HepG2 (cell line): ENCODE measurements at regions not wholly inside any gene's neighbourhood (a gene's known extent, or its start where the extent isn't known, plus 50 kb on each side); places are given as distances from the start of the nearest gene placed in this dataset.

Experiments
- ATAC-seq: fragments of 200-7000 bp; cut with Tn5 transposase; 3 replicates; pipeline ENCODE4 v1.9.1; 2020; ENCODE audit warnings: mild to moderate bottlenecking, moderate library complexity
- BruUV-seq: library from RNA; stranded (reverse); fragments of 400-500 nt; replicated peaks from 2 replicates; lab custom pipeline; 2021; lab: Mats Ljungman, UMichigan
- CTCF ChIA-PET: fragments of 300-600 bp; formaldehyde crosslinking; extraction: SDS; loops from one replicate; lab custom pipeline; 2021; ENCODE audit warnings: low total read pairs, inconsistent platforms, low intra/inter-chr PET ratio; lab: Yijun Ruan, JAX
- POLR2A ChIA-PET: fragments of 350-600 bp; sonication (Branson Sonifier 250); formaldehyde crosslinking; loops from one replicate; lab custom pipeline; 2020; ENCODE audit warnings: antibody characterized with exemption, inconsistent platforms; lab: Yijun Ruan, JAX
- DNase-seq: peaks from one replicate; pipeline ENCODE4 v3.0.0-alpha.2; 2015; ENCODE audit warnings: low spot score
- FAIRE-seq: peaks from 3 replicates; lab custom pipeline; 2011; peaks lifted over from hg19 to GRCh38; lab: Jason Lieb, UNC
- H2AFZ ChIP-seq: one replicate; pipeline ENCODE4 v1.6.1; 2011; ENCODE audit warnings: low read length, inconsistent platforms
- H3K27ac ChIP-seq: fragments of 300-600 bp; 3 replicates; pipeline ENCODE4 v1.8.0; 2011; ENCODE audit warnings: mixed run types, mild to moderate bottlenecking, mixed read lengths, low read length, inconsistent platforms; ENCODE audit not compliant: insufficient read depth; ENCODE audit errors: extremely low read length
- H3K27me3 ChIP-seq, 2 experiments: fragments of 200-600 bp in 1 of 2; 2 replicates in 1 of 2; 3 replicates in 1 of 2; pipeline versions ENCODE4 v1.6.0 to v1.8.0; 2011; ENCODE audit warnings: low read length in 2 of 2, mild to moderate bottlenecking in 2 of 2, moderate library complexity in 2 of 2, inconsistent platforms in 1 of 2; ENCODE audit not compliant: insufficient read depth in 2 of 2, control insufficient read depth in 1 of 2
- H3K36me3 ChIP-seq, 2 experiments: fragments of 200-600 bp in 1 of 2; replicated peaks in 1 of 2; 2 replicates in 1 of 2; 3 replicates in 1 of 2; pipeline versions ENCODE4 v1.5.1 to v1.8.0; 2011; ENCODE audit warnings: low read length in 2 of 2, inconsistent platforms in 1 of 2; ENCODE audit not compliant: insufficient read depth in 2 of 2, control insufficient read depth in 1 of 2
- H3K4me1 ChIP-seq: 2 replicates; pipeline ENCODE4 v1.5.1; 2012; ENCODE audit warnings: low read length, inconsistent platforms; ENCODE audit not compliant: insufficient read depth
- H3K4me2 ChIP-seq: 2 replicates; pipeline ENCODE4 v1.6.0; 2011; ENCODE audit warnings: low read depth, low read length, inconsistent platforms
- H3K4me3 ChIP-seq, 3 experiments: fragments of 200-600 bp in 1 of 3; sonication (generic), shearing (Covaris generic) in 1 of 3; replicated peaks in 1 of 3; 2 replicates each; pipeline ENCODE4 v1.5.1; 2011 to 2016; ENCODE audit warnings: low read length in 3 of 3, inconsistent platforms in 2 of 3, low read depth in 2 of 3, mild to moderate bottlenecking in 2 of 3, control low read depth in 1 of 3, mixed read lengths in 1 of 3; ENCODE audit not compliant: insufficient read depth in 1 of 3
- H3K79me2 ChIP-seq: one replicate; pipeline ENCODE4 v1.6.1; 2011; ENCODE audit warnings: low read length, inconsistent platforms; ENCODE audit not compliant: insufficient read depth
- H3K9ac ChIP-seq: 2 replicates; pipeline ENCODE4 v1.6.0; 2011; ENCODE audit warnings: mild to moderate bottlenecking, low read depth, low read length, inconsistent platforms; ENCODE audit not compliant: insufficient read depth
- H3K9me3 ChIP-seq: 2 replicates; pipeline ENCODE4 v1.5.1; 2012; ENCODE audit warnings: mild to moderate bottlenecking, low read length
- H4K20me1 ChIP-seq: 2 replicates; pipeline ENCODE4 v1.6.0; 2011; ENCODE audit warnings: inconsistent platforms, mild to moderate bottlenecking, low read length, moderate library complexity; ENCODE audit not compliant: insufficient read depth
- GATAD2A ChIP-seq: IDR thresholded peaks from 2 replicates; pipeline ENCODE4 v1.6.1; 2016
- KAT8 ChIP-seq: IDR thresholded peaks from 2 replicates; pipeline ENCODE4 v1.6.1; 2016; ENCODE audit warnings: missing genetic modification reagents, missing compliant biosample characterization
- KLF13 ChIP-seq: sonication (generic); formaldehyde crosslinking; IDR thresholded peaks from 2 replicates; pipeline ENCODE4 v1.4.0; 2020; ENCODE audit warnings: mild to moderate bottlenecking, missing genetic modification reagents
- NFE2 ChIP-seq: sonication (generic); formaldehyde crosslinking; IDR thresholded peaks from 2 replicates; pipeline ENCODE4 v1.4.0; 2020; ENCODE audit warnings: missing genetic modification reagents
- RAD21 ChIP-seq: fragments of 450-650 bp; formaldehyde crosslinking; IDR thresholded peaks from 2 replicates; pipeline ENCODE4 v1.5.0; 2020; ENCODE audit warnings: mild to moderate bottlenecking
- RORA ChIP-seq: sonication (generic); formaldehyde crosslinking; IDR thresholded peaks from 2 replicates; pipeline ENCODE4 v1.5.0; 2020; ENCODE audit warnings: mild to moderate bottlenecking, missing genetic modification reagents, moderate library complexity
- ZNF30 ChIP-seq: sonication (generic); formaldehyde crosslinking; IDR thresholded peaks from 2 replicates; pipeline ENCODE4 v1.5.0; 2020; ENCODE audit warnings: mild to moderate bottlenecking, missing genetic modification reagents
- ZNF75D ChIP-seq: sonication (generic); formaldehyde crosslinking; IDR thresholded peaks from 2 replicates; pipeline ENCODE4 v1.8.1; 2023; ENCODE audit warnings: missing genetic modification reagents, mild to moderate bottlenecking, borderline replicate concordance
- ZSCAN20 ChIP-seq: sonication (generic); formaldehyde crosslinking; IDR thresholded peaks from 2 replicates; pipeline ENCODE4 v1.4.0; 2020; ENCODE audit warnings: missing genetic modification reagents, mild to moderate bottlenecking, borderline replicate concordance
- WGBS: methylation state at CpG from one replicate; pipeline ENCODE4 v1.1.6; 2017; ENCODE audit warnings: low lambda C conversion rate; 5-methylcytosine and 5-hydroxymethylcytosine counted together
- in situ Hi-C: cut with HindIII; loops from 2 replicates; pipeline ENCODE4 v1.10.0; 2017; ENCODE audit warnings: low pct_unique_long_range_greater_than_20kb; ENCODE audit not compliant: extremely low pct_ligation_motif_present
- intact Hi-C: fragments of 100-400 bp; cut with micrococcal nuclease; formaldehyde crosslinking; loops from one replicate; pipeline ENCODE4 v1.10.0; 2022; ENCODE audit not compliant: unreplicated experiment
- TF ChIP-seq, protein P1 (sequence below): sonication (generic); formaldehyde crosslinking; IDR thresholded peaks from 2 replicates; pipeline ENCODE4 v1.8.1; 2023; ENCODE audit warnings: mild to moderate bottlenecking, missing genetic modification reagents, borderline replicate concordance
- TF ChIP-seq, protein P2 (sequence below): sonication (generic); formaldehyde crosslinking; IDR thresholded peaks from 2 replicates; pipeline ENCODE4 v1.5.1; 2020; ENCODE audit warnings: missing genetic modification reagents, mild to moderate bottlenecking, borderline replicate concordance
- TF ChIP-seq, protein P3 (sequence below): sonication (generic); formaldehyde crosslinking; IDR thresholded peaks from 2 replicates; pipeline ENCODE4 v1.4.0; 2020; ENCODE audit warnings: missing genetic modification reagents
- TF ChIP-seq, protein P4 (sequence below): IDR thresholded peaks from 2 replicates; pipeline ENCODE4 v1.6.1; 2016; ENCODE audit warnings: mild to moderate bottlenecking, missing biosample characterization, missing genetic modification reagents
- TF ChIP-seq, protein P5 (sequence below): sonication (generic); formaldehyde crosslinking; conservative IDR thresholded peaks from 2 replicates; pipeline ENCODE4 v1.8.1; 2023; ENCODE audit warnings: missing genetic modification reagents

DNA sequence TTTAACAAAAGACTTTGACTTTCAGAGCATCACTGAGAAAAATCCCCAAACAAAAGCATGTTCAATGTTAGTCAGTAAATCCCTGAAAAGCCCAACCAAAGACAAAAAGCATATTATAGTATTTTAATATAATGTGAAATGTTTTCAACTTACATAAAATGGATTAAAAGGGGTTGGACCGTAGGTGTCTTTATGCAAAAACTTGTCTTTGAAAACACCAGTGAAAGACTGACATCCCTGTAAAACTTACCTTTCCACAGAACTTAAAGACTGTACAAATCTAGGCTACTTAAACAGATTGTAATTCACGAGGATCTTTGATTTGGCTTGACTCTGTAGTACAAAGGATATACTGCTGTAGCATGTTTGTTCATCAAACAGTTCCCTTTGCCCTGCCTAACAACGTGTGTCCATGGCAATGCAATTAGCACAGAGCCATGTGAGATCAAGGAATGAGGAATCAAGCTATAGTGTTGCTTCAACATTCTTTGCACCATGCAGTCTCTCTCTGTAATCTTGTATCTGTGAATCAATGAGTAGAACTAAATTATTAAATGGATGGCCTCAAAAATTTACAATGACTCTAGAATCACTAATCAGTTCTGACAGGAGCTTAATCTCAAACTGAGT is 138.5 kb upstream of the SYT1 start:
- H3K79me2 ChIP-seq, result no peaks in the 10 kb centered on the region

More for the DNA sequence above, 138.5 kb upstream of the SYT1 start:
- Histone ChIP-seq H3K27ac (no peak overlapping the region), H3K36me3 (no peaks in the 10 kb centered on the region), H3K4me3 (no peak overlapping the region), H3K27me3 (no peaks in the 10 kb centered on the region), H4K20me1 (no peaks in the 10 kb centered on the region), H3K4me1 (no peaks in the 10 kb centered on the region), H3K9ac (no peak overlapping the region), H3K9me3 (no peaks in the 10 kb centered on the region), H3K4me2 (no peak overlapping the region), H2AFZ (no peak overlapping the region)
- in situ Hi-C loops (no loop called here), intact Hi-C loops (no loop called here)
- POLR2A ChIA-PET, result no interaction called here
- 0% methylated on average over 3 of the region's 3 CpGs for WGBS
- DNase-seq, result no peak
- CTCF ChIA-PET, result no interaction called here
- no peak for ATAC-seq
- TF ChIP-seq, protein P1, sequence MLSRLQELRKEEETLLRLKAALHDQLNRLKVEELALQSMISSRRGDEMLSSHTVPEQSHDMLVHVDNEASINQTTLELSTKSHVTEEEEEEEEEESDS (CRISPR knock-in tag), result no peak
- TF ChIP-seq NFE2 (CRISPR knock-in tag) (no peak), ZSCAN20 (no peak), GATAD2A (CRISPR knock-in tag) (no peak), KLF13 (CRISPR knock-in tag) (no peak), RAD21 (no peak), ZNF75D (CRISPR knock-in tag) (no peak), RORA (no peak), KAT8 (CRISPR knock-in tag) (no peak), ZNF30 (CRISPR knock-in tag) (no peak)
- TF ChIP-seq, protein P2, sequence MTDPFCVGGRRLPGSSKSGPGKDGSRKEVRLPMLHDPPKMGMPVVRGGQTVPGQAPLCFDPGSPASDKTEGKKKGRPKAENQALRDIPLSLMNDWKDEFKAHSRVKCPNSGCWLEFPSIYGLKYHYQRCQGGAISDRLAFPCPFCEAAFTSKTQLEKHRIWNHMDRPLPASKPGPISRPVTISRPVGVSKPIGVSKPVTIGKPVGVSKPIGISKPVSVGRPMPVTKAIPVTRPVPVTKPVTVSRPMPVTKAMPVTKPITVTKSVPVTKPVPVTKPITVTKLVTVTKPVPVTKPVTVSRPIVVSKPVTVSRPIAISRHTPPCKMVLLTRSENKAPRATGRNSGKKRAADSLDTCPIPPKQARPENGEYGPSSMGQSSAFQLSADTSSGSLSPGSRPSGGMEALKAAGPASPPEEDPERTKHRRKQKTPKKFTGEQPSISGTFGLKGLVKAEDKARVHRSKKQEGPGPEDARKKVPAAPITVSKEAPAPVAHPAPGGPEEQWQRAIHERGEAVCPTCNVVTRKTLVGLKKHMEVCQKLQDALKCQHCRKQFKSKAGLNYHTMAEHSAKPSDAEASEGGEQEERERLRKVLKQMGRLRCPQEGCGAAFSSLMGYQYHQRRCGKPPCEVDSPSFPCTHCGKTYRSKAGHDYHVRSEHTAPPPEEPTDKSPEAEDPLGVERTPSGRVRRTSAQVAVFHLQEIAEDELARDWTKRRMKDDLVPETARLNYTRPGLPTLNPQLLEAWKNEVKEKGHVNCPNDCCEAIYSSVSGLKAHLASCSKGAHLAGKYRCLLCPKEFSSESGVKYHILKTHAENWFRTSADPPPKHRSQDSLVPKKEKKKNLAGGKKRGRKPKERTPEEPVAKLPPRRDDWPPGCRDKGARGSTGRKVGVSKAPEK (CRISPR knock-in tag), result no peak
- TF ChIP-seq, protein P3, sequence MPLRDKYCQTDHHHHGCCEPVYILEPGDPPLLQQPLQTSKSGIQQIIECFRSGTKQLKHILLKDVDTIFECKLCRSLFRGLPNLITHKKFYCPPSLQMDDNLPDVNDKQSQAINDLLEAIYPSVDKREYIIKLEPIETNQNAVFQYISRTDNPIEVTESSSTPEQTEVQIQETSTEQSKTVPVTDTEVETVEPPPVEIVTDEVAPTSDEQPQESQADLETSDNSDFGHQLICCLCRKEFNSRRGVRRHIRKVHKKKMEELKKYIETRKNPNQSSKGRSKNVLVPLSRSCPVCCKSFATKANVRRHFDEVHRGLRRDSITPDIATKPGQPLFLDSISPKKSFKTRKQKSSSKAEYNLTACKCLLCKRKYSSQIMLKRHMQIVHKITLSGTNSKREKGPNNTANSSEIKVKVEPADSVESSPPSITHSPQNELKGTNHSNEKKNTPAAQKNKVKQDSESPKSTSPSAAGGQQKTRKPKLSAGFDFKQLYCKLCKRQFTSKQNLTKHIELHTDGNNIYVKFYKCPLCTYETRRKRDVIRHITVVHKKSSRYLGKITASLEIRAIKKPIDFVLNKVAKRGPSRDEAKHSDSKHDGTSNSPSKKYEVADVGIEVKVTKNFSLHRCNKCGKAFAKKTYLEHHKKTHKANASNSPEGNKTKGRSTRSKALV (CRISPR knock-in tag), result no peak
- TF ChIP-seq, protein P4, sequence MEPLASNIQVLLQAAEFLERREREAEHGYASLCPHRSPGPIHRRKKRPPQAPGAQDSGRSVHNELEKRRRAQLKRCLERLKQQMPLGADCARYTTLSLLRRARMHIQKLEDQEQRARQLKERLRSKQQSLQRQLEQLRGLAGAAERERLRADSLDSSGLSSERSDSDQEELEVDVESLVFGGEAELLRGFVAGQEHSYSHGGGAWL (CRISPR knock-in tag), result no peak
- TF ChIP-seq, protein P5, sequence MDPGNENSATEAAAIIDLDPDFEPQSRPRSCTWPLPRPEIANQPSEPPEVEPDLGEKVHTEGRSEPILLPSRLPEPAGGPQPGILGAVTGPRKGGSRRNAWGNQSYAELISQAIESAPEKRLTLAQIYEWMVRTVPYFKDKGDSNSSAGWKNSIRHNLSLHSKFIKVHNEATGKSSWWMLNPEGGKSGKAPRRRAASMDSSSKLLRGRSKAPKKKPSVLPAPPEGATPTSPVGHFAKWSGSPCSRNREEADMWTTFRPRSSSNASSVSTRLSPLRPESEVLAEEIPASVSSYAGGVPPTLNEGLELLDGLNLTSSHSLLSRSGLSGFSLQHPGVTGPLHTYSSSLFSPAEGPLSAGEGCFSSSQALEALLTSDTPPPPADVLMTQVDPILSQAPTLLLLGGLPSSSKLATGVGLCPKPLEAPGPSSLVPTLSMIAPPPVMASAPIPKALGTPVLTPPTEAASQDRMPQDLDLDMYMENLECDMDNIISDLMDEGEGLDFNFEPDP (CRISPR knock-in tag), result no peak
- FAIRE-seq, result no peak
- no TSS peak for BruUV-seq
